ENCODE measurements at regions not wholly inside any gene's neighbourhood (a gene's known extent, or its start where the extent isn't known, plus 50 kb on each side); places are given as distances from the start of the nearest gene placed in this dataset.

DNA sequence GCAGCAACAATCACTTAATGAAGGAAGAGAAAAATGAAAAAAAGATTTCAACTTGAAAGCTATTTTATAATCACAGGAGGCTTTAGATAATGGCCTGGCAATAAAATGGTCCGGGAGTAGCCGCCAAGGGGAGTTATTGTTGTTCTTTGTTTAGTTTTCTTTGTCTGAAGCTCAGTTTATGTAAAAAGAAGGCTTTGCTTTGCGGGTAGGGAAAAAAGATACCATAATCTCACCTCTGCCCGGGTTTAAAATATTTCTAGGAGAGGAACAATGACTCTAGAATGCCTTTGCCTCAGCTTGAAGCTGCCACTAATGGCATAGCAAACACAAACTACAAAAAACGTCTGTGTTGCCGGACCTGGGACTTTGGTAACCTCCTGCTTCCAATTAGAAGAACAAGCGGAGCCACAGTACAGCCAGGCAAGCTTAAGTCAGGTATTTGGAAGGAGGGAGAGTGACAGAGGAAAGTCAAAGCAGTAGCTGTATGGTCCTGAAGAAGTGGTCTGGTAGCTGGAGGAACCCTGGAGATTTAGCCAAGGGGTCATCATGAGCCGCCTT lies 764.5 kb downstream of the TUSC7 start:
- TF ChIP-seq, protein P1, sequence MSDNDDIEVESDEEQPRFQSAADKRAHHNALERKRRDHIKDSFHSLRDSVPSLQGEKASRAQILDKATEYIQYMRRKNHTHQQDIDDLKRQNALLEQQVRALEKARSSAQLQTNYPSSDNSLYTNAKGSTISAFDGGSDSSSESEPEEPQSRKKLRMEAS (IDR thresholded peaks at IDR 0.05; ENCODE audit: low read depth, low read length), result no peak
- TF ChIP-seq, protein P2, sequence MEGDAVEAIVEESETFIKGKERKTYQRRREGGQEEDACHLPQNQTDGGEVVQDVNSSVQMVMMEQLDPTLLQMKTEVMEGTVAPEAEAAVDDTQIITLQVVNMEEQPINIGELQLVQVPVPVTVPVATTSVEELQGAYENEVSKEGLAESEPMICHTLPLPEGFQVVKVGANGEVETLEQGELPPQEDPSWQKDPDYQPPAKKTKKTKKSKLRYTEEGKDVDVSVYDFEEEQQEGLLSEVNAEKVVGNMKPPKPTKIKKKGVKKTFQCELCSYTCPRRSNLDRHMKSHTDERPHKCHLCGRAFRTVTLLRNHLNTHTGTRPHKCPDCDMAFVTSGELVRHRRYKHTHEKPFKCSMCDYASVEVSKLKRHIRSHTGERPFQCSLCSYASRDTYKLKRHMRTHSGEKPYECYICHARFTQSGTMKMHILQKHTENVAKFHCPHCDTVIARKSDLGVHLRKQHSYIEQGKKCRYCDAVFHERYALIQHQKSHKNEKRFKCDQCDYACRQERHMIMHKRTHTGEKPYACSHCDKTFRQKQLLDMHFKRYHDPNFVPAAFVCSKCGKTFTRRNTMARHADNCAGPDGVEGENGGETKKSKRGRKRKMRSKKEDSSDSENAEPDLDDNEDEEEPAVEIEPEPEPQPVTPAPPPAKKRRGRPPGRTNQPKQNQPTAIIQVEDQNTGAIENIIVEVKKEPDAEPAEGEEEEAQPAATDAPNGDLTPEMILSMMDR (IDR thresholded peaks at IDR 0.05; ENCODE audit: low read depth, low read length), result no peak
- no peak for TF ChIP-seq POLR2A (IDR thresholded peaks at IDR 0.05; ENCODE audit: extremely low read depth, insufficient read length)
- no peak for TF ChIP-seq MYC (IDR thresholded peaks at IDR 0.05; ENCODE audit: low read depth, low read length)
